SK-N-SH (cell line): ENCODE measurements at regions not wholly inside any gene's neighbourhood (a gene's known extent, or its start where the extent isn't known, plus 50 kb on each side); places are given as distances from the start of the nearest gene placed in this dataset.

Experiments used
- CTCF ChIA-PET: fragments of 300-600, 350-600 bp; formaldehyde crosslinking; extraction: SDS; loops from one replicate; lab custom pipeline; 2021; lab: Yijun Ruan, JAX
- POLR2A ChIA-PET: fragments of 350-600 bp; sonication (Branson Sonifier 250); formaldehyde crosslinking; extraction: SDS; loops from one replicate; lab custom pipeline; 2020; ENCODE audit warnings: antibody characterized with exemption, inconsistent platforms; lab: Yijun Ruan, JAX
- DNase-seq: peaks from one replicate; pipeline ENCODE4 v3.0.0; 2012
- H2AFZ ChIP-seq: fragments of 200-600 bp; sonication (generic); 2 replicates; pipeline ENCODE4 v1.8.1; 2016; ENCODE audit warnings: antibody characterized with exemption, mild to moderate bottlenecking, low read depth
- H3F3A ChIP-seq: fragments of 200-600 bp; sonication (generic); replicated peaks from 2 replicates; pipeline ENCODE3; 2016; ENCODE audit warnings: antibody characterized with exemption, mild to moderate bottlenecking; ENCODE audit not compliant: insufficient read depth
- H3K27ac ChIP-seq, 2 experiments: fragments of 200-500 bp in 1 of 2; fragments of 200-600 bp in 1 of 2; sonication (Bioruptor generic) in 1 of 2; sonication (generic), shearing (Covaris generic) in 1 of 2; 2 replicates each; pipeline versions ENCODE4 v1.5.1 to v1.6.1; 2014 to 2016; ENCODE audit warnings: low read depth in 2 of 2, inconsistent platforms in 1 of 2, low read length in 1 of 2, mild to moderate bottlenecking in 1 of 2, mixed read lengths in 1 of 2
- H3K27me3 ChIP-seq: fragments of 200-600 bp; sonication (generic), shearing (Covaris generic); 2 replicates; pipeline ENCODE4 v1.6.1; 2016; ENCODE audit warnings: mixed run types; ENCODE audit not compliant: insufficient read depth
- H3K36me3 ChIP-seq, 2 experiments: fragments of 200-500 bp in 1 of 2; fragments of 200-600 bp in 1 of 2; sonication (Bioruptor generic) in 1 of 2; sonication (generic) in 1 of 2; replicated peaks in 1 of 2; 2 replicates each; pipeline versions ENCODE3 to v1.5.1; 2014 to 2016; ENCODE audit warnings: low read length in 1 of 2, mild to moderate bottlenecking in 1 of 2; ENCODE audit not compliant: insufficient read depth in 2 of 2, control insufficient read depth in 1 of 2
- H3K4me1 ChIP-seq, 2 experiments: fragments of 200-500 bp in 1 of 2; fragments of 200-600 bp in 1 of 2; sonication (Bioruptor generic) in 1 of 2; sonication (generic), shearing (Covaris generic) in 1 of 2; 2 replicates each; pipeline versions ENCODE4 v1.5.1 to v1.6.1; 2014 to 2016; ENCODE audit warnings: low read depth in 1 of 2, low read length in 1 of 2, mixed run types in 1 of 2; ENCODE audit not compliant: insufficient read depth in 2 of 2, control insufficient read depth in 1 of 2
- H3K4me2 ChIP-seq: fragments of 200-600 bp; sonication (generic), shearing (Covaris generic); 2 replicates; pipeline ENCODE4 v1.6.1; 2017; ENCODE audit warnings: mixed run types
- H3K4me3 ChIP-seq, 2 experiments: fragments of 200-500 bp in 1 of 2; fragments of 200-600 bp in 1 of 2; sonication (Bioruptor generic) in 1 of 2; sonication (generic), shearing (Covaris generic) in 1 of 2; 2 replicates each; pipeline versions ENCODE4 v1.5.1 to v1.8.1; 2014 to 2016; ENCODE audit warnings: low read depth in 2 of 2, inconsistent platforms in 1 of 2, low read length in 1 of 2, mild to moderate bottlenecking in 1 of 2, mixed read lengths in 1 of 2, moderate library complexity in 1 of 2
- H3K79me2 ChIP-seq: fragments of 200-600 bp; sonication (generic); 2 replicates; pipeline ENCODE4 v1.8.1; 2017; ENCODE audit warnings: mild to moderate bottlenecking; ENCODE audit not compliant: insufficient read depth
- H3K9ac ChIP-seq: fragments of 200-600 bp; sonication (generic); 2 replicates; pipeline ENCODE4 v1.6.1; 2017; ENCODE audit warnings: mixed run types
- H3K9me2 ChIP-seq: fragments of 200-600 bp; sonication (generic); 2 replicates; pipeline ENCODE4 v1.6.1; 2017; ENCODE audit warnings: mixed run types
- H3K9me3 ChIP-seq: fragments of 200-600 bp; sonication (generic); 2 replicates; pipeline ENCODE4 v1.6.1; 2017; ENCODE audit warnings: mixed run types, mild to moderate bottlenecking, moderate library complexity
- H4K20me1 ChIP-seq: fragments of 200-600 bp; sonication (generic); 2 replicates; pipeline ENCODE4 v1.6.1; 2017; ENCODE audit warnings: mild to moderate bottlenecking, mixed run types; ENCODE audit not compliant: insufficient read depth
- ELF1 ChIP-seq: IDR thresholded peaks from 2 replicates; pipeline ENCODE4 v1.4.0; 2012
- FOSL2 ChIP-seq: IDR thresholded peaks from 2 replicates; pipeline ENCODE4 v1.4.0; 2012; ENCODE audit warnings: low read depth, mild to moderate bottlenecking, moderate library complexity, borderline replicate concordance
- FOXM1 ChIP-seq: IDR thresholded peaks from 2 replicates; pipeline ENCODE4 v1.4.0; 2012; ENCODE audit warnings: low read depth, mild to moderate bottlenecking
- GABPA ChIP-seq: IDR thresholded peaks from 2 replicates; pipeline ENCODE4 v1.4.0; 2012; ENCODE audit warnings: low read depth, mild to moderate bottlenecking
- IRF3 ChIP-seq: fragments of 150-350 bp; IDR thresholded peaks from 2 replicates; pipeline ENCODE4 v1.6.1; 2016; ENCODE audit warnings: mild to moderate bottlenecking, low read depth, low read length
- JUND ChIP-seq: IDR thresholded peaks from 2 replicates; pipeline ENCODE4 v1.4.0; 2012
- MXI1 ChIP-seq: IDR thresholded peaks from 2 replicates; pipeline ENCODE4 v1.6.1; 2012; ENCODE audit warnings: mild to moderate bottlenecking, low read depth, low read length, improper control_type of control experiment
- NFIC ChIP-seq: IDR thresholded peaks from 2 replicates; pipeline ENCODE4 v1.4.0; 2012; ENCODE audit warnings: borderline replicate concordance
- NRF1 ChIP-seq: IDR thresholded peaks from 2 replicates; pipeline ENCODE4 v1.6.1; 2012; ENCODE audit warnings: low read depth, mild to moderate bottlenecking, low read length
- PBX3 ChIP-seq: IDR thresholded peaks from 2 replicates; pipeline ENCODE4; 2012
- POLR2AphosphoS5 ChIP-seq: IDR thresholded peaks from 2 replicates; pipeline ENCODE4 v1.6.1; 2012; ENCODE audit warnings: low read depth, low read length
- RAD21 ChIP-seq: IDR thresholded peaks from 2 replicates; pipeline ENCODE4 v1.6.1; 2012; ENCODE audit warnings: mild to moderate bottlenecking, low read length
- RCOR1 ChIP-seq: fragments of 150-350 bp; IDR thresholded peaks from 2 replicates; pipeline ENCODE4 v1.6.1; 2017; ENCODE audit warnings: antibody characterized with exemption, low read length
- REST ChIP-seq: IDR thresholded peaks from 2 replicates; pipeline ENCODE4 v1.6.1; 2012; ENCODE audit warnings: mild to moderate bottlenecking, low read depth, low read length, moderate library complexity
- RFX5 ChIP-seq: IDR thresholded peaks from 2 replicates; pipeline ENCODE4 v1.6.1; 2012; ENCODE audit warnings: mild to moderate bottlenecking, improper control_type of control experiment, low read length
- SMC3 ChIP-seq: IDR thresholded peaks from 2 replicates; pipeline ENCODE4 v1.6.1; 2012; ENCODE audit warnings: low read depth, low read length, improper control_type of control experiment
- TEAD4 ChIP-seq: IDR thresholded peaks from 2 replicates; pipeline ENCODE4 v1.4.0; 2012; ENCODE audit warnings: mild to moderate bottlenecking, borderline replicate concordance; ENCODE audit not compliant: insufficient read depth
- USF2 ChIP-seq: fragments of 150-350 bp; IDR thresholded peaks from 2 replicates; pipeline ENCODE4 v1.6.1; 2017; ENCODE audit warnings: antibody characterized with exemption, low read length, low read depth, borderline replicate concordance
- ZBTB33 ChIP-seq: IDR thresholded peaks from 2 replicates; pipeline ENCODE4 v1.4.0; 2012; ENCODE audit warnings: low read depth, borderline replicate concordance
- WGBS: methylation state at CpG from one replicate; pipeline ENCODE4 v1.1.6; 2017; ENCODE audit warnings: low lambda C conversion rate; 5-methylcytosine and 5-hydroxymethylcytosine counted together

- no peaks in the 10 kb centered on the region for H3F3A ChIP-seq
- H3K9me3 ChIP-seq = no peaks in the 10 kb centered on the region
- TF ChIP-seq RFX5 = no peak
- no peak for TF ChIP-seq ELF1
- TF ChIP-seq POLR2AphosphoS5 = no peak
- TF ChIP-seq GABPA = no peak
- TF ChIP-seq NFIC = no peak
- TF ChIP-seq RAD21 = no peak
- TF ChIP-seq FOXM1 = no peak
- TF ChIP-seq ZBTB33 = no peak
- TF ChIP-seq RCOR1 = no peak
- no peak for TF ChIP-seq REST
- no peak for TF ChIP-seq FOSL2
- TF ChIP-seq NRF1 = no peak
- no peak for TF ChIP-seq PBX3
- TF ChIP-seq SMC3 = no peak
- TF ChIP-seq IRF3 = no peak
- TF ChIP-seq JUND = no peak
- no peak for TF ChIP-seq TEAD4
- TF ChIP-seq USF2 = no peak
- TF ChIP-seq MXI1 = no peak
- TF ChIP-seq, all 33 proteins: peak for 0
- Histone ChIP-seq H3K27ac (no peak overlapping the region), H3K27me3 (no peaks in the 10 kb centered on the region), H3K9me2 (no peaks in the 10 kb centered on the region), H3K79me2 (no peaks in the 10 kb centered on the region), H3K9ac (no peak overlapping the region), H4K20me1 (no peaks in the 10 kb centered on the region), H3K4me3 (no peak overlapping the region), H3K4me2 (no peak overlapping the region), H2AFZ (no peak overlapping the region), H3K36me3 (no peaks in the 10 kb centered on the region), H3K4me1 (peaks cover 0 to 2% of the 10 kb centered on the region in 2 experiments; a peak in 2 of 4 replicates)
- 64% methylated on average over 1 of the region's 1 CpG for WGBS
- CTCF ChIA-PET = no interaction called here
- no peak for DNase-seq
- POLR2A ChIA-PET = no interaction called here
Measured at GRCh38 chr9:28409919-28410318, 836.6 kb upstream of the C9orf72 start.
